Astrocyte (in vitro differentiated cells and primary cell): ENCODE measurements at regions not wholly inside any gene's neighbourhood (a gene's known extent, or its start where the extent isn't known, plus 50 kb on each side); places are given as distances from the start of the nearest gene placed in this dataset.

Source experiments
- DNase-seq: peaks from one replicate; pipeline ENCODE4 v3.0.0-alpha.2; 2010; ENCODE audit warnings: low read depth
- FAIRE-seq: peaks from 2 replicates; lab custom pipeline; 2011; peaks lifted over from hg19 to GRCh38; lab: Jason Lieb, UNC
- H2AFZ ChIP-seq: 2 replicates; pipeline ENCODE4 v1.6.0; 2012; ENCODE audit warnings: low read depth, low read length, inconsistent platforms
- H3K27ac ChIP-seq: 2 replicates; pipeline ENCODE4 v1.5.1; 2011; ENCODE audit warnings: low read depth, low read length, inconsistent platforms
- H3K27me3 ChIP-seq: 2 replicates; pipeline ENCODE4 v1.6.0; 2011; ENCODE audit warnings: low read length, inconsistent platforms; ENCODE audit not compliant: insufficient read depth
- H3K36me3 ChIP-seq: 2 replicates; pipeline ENCODE4 v1.5.1; 2011; ENCODE audit warnings: low read length, inconsistent platforms; ENCODE audit not compliant: insufficient read depth
- H3K4me1 ChIP-seq: 2 replicates; pipeline ENCODE4 v1.5.1; 2011; ENCODE audit warnings: low read length, inconsistent platforms; ENCODE audit not compliant: insufficient read depth
- H3K4me2 ChIP-seq: 2 replicates; pipeline ENCODE4 v1.6.0; 2012; ENCODE audit warnings: low read length, inconsistent platforms
- H3K4me3 ChIP-seq: 2 replicates; pipeline ENCODE4 v1.5.1; 2011; ENCODE audit warnings: low read depth, mild to moderate bottlenecking, low read length, inconsistent platforms; ENCODE audit not compliant: insufficient read depth
- H3K79me2 ChIP-seq: 2 replicates; pipeline ENCODE4 v1.6.0; 2012; ENCODE audit warnings: mild to moderate bottlenecking, low read length, inconsistent platforms; ENCODE audit not compliant: insufficient read depth
- H3K9ac ChIP-seq: 2 replicates; pipeline ENCODE4 v1.6.0; 2012; ENCODE audit warnings: mild to moderate bottlenecking, low read length, inconsistent platforms
- H3K9me3 ChIP-seq: 2 replicates; pipeline ENCODE4 v1.5.1; 2012; ENCODE audit warnings: low read depth, mild to moderate bottlenecking, low read length, inconsistent platforms; ENCODE audit not compliant: insufficient read depth
- H4K20me1 ChIP-seq: 2 replicates; pipeline ENCODE4 v1.6.0; 2012; ENCODE audit warnings: low read length, inconsistent platforms; ENCODE audit not compliant: insufficient read depth
- H3K27ac Mint-ChIP-seq: one replicate; pipeline ENCODE4 v1.8.0; 2021; ENCODE audit warnings: mild to moderate bottlenecking, mixed read lengths; ENCODE audit not compliant: unreplicated experiment
- H3K27me3 Mint-ChIP-seq: one replicate; pipeline ENCODE4 v1.8.0; 2021; ENCODE audit warnings: low read depth, mixed read lengths; ENCODE audit not compliant: unreplicated experiment
- H3K36me3 Mint-ChIP-seq: one replicate; pipeline ENCODE4 v1.8.0; 2021; ENCODE audit warnings: low read depth, mixed read lengths; ENCODE audit not compliant: unreplicated experiment
- H3K4me1 Mint-ChIP-seq: one replicate; pipeline ENCODE4 v1.8.0; 2021; ENCODE audit warnings: low read depth, mixed read lengths; ENCODE audit not compliant: unreplicated experiment
- H3K4me3 Mint-ChIP-seq: one replicate; pipeline ENCODE4 v1.8.0; 2021; ENCODE audit warnings: mild to moderate bottlenecking, moderate library complexity, mixed read lengths; ENCODE audit not compliant: unreplicated experiment
- H3K9me3 Mint-ChIP-seq: one replicate; pipeline ENCODE4 v1.8.0; 2021; ENCODE audit warnings: mild to moderate bottlenecking, mixed read lengths; ENCODE audit not compliant: unreplicated experiment
- CTCF ChIP-seq: IDR thresholded peaks from 2 replicates; pipeline ENCODE4 v1.5.1; 2011; ENCODE audit warnings: low read depth, mild to moderate bottlenecking, inconsistent platforms, low read length, moderate library complexity; ENCODE audit not compliant: insufficient read depth
- EZH2 ChIP-seq: IDR thresholded peaks from 2 replicates; pipeline ENCODE4 v1.6.1; 2012; ENCODE audit warnings: mild to moderate bottlenecking, low read length, inconsistent platforms; ENCODE audit not compliant: insufficient read depth

GRCh38 chr1:177441281-177441680 lies 270.5 kb downstream of the BRINP2 start:
- Histone ChIP-seq H2AFZ (no peak overlapping the region), H3K9me3 (no peaks in the 10 kb centered on the region), H3K27ac (no peak overlapping the region), H3K9ac (no peak overlapping the region), H3K27me3 (no peaks in the 10 kb centered on the region), H3K4me2 (no peak overlapping the region), H3K4me3 (no peak overlapping the region), H4K20me1 (no peaks in the 10 kb centered on the region), H3K36me3 (no peaks in the 10 kb centered on the region), H3K79me2 (no peaks in the 10 kb centered on the region), H3K4me1 (no peaks in the 10 kb centered on the region)
- DNase-seq, result no peak
- H3K9me3 Mint-ChIP-seq, result peaks cover under 1% of the 10 kb centered on the region
- H3K4me1 Mint-ChIP-seq, result no peaks in the 10 kb centered on the region
- peaks cover 2% of the 10 kb centered on the region for H3K27me3 Mint-ChIP-seq
- no peaks in the 10 kb centered on the region for H3K36me3 Mint-ChIP-seq
- FAIRE-seq, result no peak
- no peak overlapping the region for H3K27ac Mint-ChIP-seq
- TF ChIP-seq EZH2 (no peak), CTCF (no peak)
- H3K4me3 Mint-ChIP-seq, result no peak overlapping the region

GRCh38 chr1:177440821-177441220 lies 270.1 kb downstream of the BRINP2 start:
- Histone ChIP-seq H3K9me3 (no peaks in the 10 kb centered on the region), H3K4me2 (no peak overlapping the region), H3K4me3 (no peak overlapping the region), H3K27me3 (no peaks in the 10 kb centered on the region), H3K27ac (no peak overlapping the region), H3K9ac (no peak overlapping the region), H4K20me1 (no peaks in the 10 kb centered on the region), H3K36me3 (no peaks in the 10 kb centered on the region), H3K4me1 (no peaks in the 10 kb centered on the region), H2AFZ (no peak overlapping the region), H3K79me2 (no peaks in the 10 kb centered on the region)
- no peak overlapping the region for H3K27ac Mint-ChIP-seq
- H3K36me3 Mint-ChIP-seq, result no peaks in the 10 kb centered on the region
- H3K4me3 Mint-ChIP-seq, result no peak overlapping the region
- TF ChIP-seq CTCF, result no peak
- TF ChIP-seq EZH2, result no peak
- no peak for DNase-seq
- H3K4me1 Mint-ChIP-seq, result no peaks in the 10 kb centered on the region
- no peak for FAIRE-seq
- H3K9me3 Mint-ChIP-seq, result peaks cover 3% of the 10 kb centered on the region
- H3K27me3 Mint-ChIP-seq, result peaks cover 2% of the 10 kb centered on the region

- H3K4me1 Mint-ChIP-seq, result no peaks in the 10 kb centered on the region
- H3K36me3 Mint-ChIP-seq, result no peaks in the 10 kb centered on the region
- Histone ChIP-seq H3K4me1 (no peaks in the 10 kb centered on the region), H3K9ac (no peak overlapping the region), H4K20me1 (no peaks in the 10 kb centered on the region), H3K4me2 (no peak overlapping the region), H3K36me3 (no peaks in the 10 kb centered on the region), H3K4me3 (no peak overlapping the region), H3K27ac (no peak overlapping the region), H3K79me2 (no peaks in the 10 kb centered on the region), H3K9me3 (no peaks in the 10 kb centered on the region), H3K27me3 (peaks cover 2% of the 10 kb centered on the region), H2AFZ (no peak overlapping the region)
- no peak overlapping the region for H3K4me3 Mint-ChIP-seq
- H3K27ac Mint-ChIP-seq, result no peak overlapping the region
- DNase-seq (no peak), FAIRE-seq (no peak)
- peaks cover 3% of the 10 kb centered on the region for H3K9me3 Mint-ChIP-seq
- no peak for TF ChIP-seq EZH2
- no peak for TF ChIP-seq CTCF
- H3K27me3 Mint-ChIP-seq, result peaks cover 2% of the 10 kb centered on the region
Observed at GRCh38 chr1:177439301-177439700, 268.5 kb downstream of the BRINP2 start.
